Smooth muscle cell (in vitro differentiated cells): ENCODE measurements at regions not wholly inside any gene's neighbourhood (a gene's known extent, or its start where the extent isn't known, plus 50 kb on each side); places are given as distances from the start of the nearest gene placed in this dataset.
A peak's percentile ranks its signal among the peaks of the same experiment; 100 is the strongest.

ENCODE experiments used
- DNase-seq: peaks from one replicate; lab custom pipeline; 2025; ENCODE audit not compliant: unreplicated experiment; lab: John Stamatoyannopoulos, UW
- H2AFZ ChIP-seq: fragments of 200-600 bp; sonication (generic); 2 replicates; pipeline ENCODE4 v1.6.0; 2016; ENCODE audit warnings: antibody characterized with exemption, low read depth, mild to moderate bottlenecking
- H3F3A ChIP-seq: fragments of 200-600 bp; sonication (generic); 2 replicates; pipeline ENCODE4 v1.6.0; 2017; ENCODE audit warnings: antibody characterized with exemption, low read depth
- H3K27ac ChIP-seq: fragments of 200-600 bp; sonication (generic); 2 replicates; pipeline ENCODE4 v1.5.1; 2016; ENCODE audit warnings: low read depth, mild to moderate bottlenecking
- H3K27me3 ChIP-seq: fragments of 200-600 bp; sonication (generic); 2 replicates; pipeline ENCODE4 v1.6.1; 2016; ENCODE audit warnings: low read depth, mild to moderate bottlenecking
- H3K36me3 ChIP-seq: fragments of 200-600 bp; sonication (generic); 2 replicates; pipeline ENCODE4 v1.5.1; 2016; ENCODE audit warnings: low read depth
- H3K4me1 ChIP-seq: fragments of 200-600 bp; sonication (generic); 2 replicates; pipeline ENCODE4 v1.5.1; 2016; ENCODE audit warnings: low read depth
- H3K4me2 ChIP-seq: fragments of 200-600 bp; sonication (generic); 2 replicates; pipeline ENCODE4 v1.6.0; 2016; ENCODE audit warnings: mild to moderate bottlenecking
- H3K4me3 ChIP-seq: fragments of 200-600 bp; sonication (generic); 2 replicates; pipeline ENCODE4 v1.5.1; 2016; ENCODE audit warnings: mild to moderate bottlenecking
- H3K79me2 ChIP-seq: fragments of 200-600 bp; sonication (generic); 2 replicates; pipeline ENCODE4 v1.6.0; 2016; ENCODE audit warnings: low read depth, mild to moderate bottlenecking
- H3K9ac ChIP-seq: fragments of 200-600 bp; sonication (generic); 2 replicates; pipeline ENCODE4 v1.6.0; 2016; ENCODE audit warnings: low read depth
- H3K9me3 ChIP-seq: fragments of 200-600 bp; sonication (generic); replicated peaks from 2 replicates; pipeline ENCODE4 v1.5.1; 2016; ENCODE audit warnings: low read depth
- H4K20me1 ChIP-seq: fragments of 200-600 bp; sonication (generic); 2 replicates; pipeline ENCODE4 v1.6.0; 2016; ENCODE audit warnings: low read depth
- CTCF ChIP-seq: fragments of 200-600 bp; sonication (generic); IDR thresholded peaks from 2 replicates; pipeline ENCODE4 v1.5.1; 2017; ENCODE audit warnings: borderline replicate concordance, mild to moderate bottlenecking, antibody characterized with exemption; ENCODE audit not compliant: insufficient read depth, poor library complexity, severe bottlenecking
- WGBS: methylation state at CpG from one replicate; pipeline ENCODE4 v1.1.7; 2016; ENCODE audit warnings: low lambda C conversion rate; 5-methylcytosine and 5-hydroxymethylcytosine counted together

GRCh38 chr13:86185107-86185506, 385.9 kb upstream of the SLITRK6 start:
- WGBS, result 94% methylated on average over 3 of the region's 3 CpGs
- no peaks in the 10 kb centered on the region for H3K36me3 ChIP-seq
- no peak for DNase-seq

GRCh38 chr13:86174622-86175021, 375.4 kb upstream of the SLITRK6 start:
- Histone ChIP-seq H3K9ac (no peak overlapping the region), H3K27me3 (no peaks in the 10 kb centered on the region), H2AFZ (no peak overlapping the region), H3K4me2 (no peak overlapping the region), H3K36me3 (no peaks in the 10 kb centered on the region), H3K9me3 (no peaks in the 10 kb centered on the region), H3K4me3 (no peak overlapping the region), H3K79me2 (no peaks in the 10 kb centered on the region), H3K27ac (no peak overlapping the region), H3F3A (no peaks in the 10 kb centered on the region), H4K20me1 (no peaks in the 10 kb centered on the region), H3K4me1 (no peaks in the 10 kb centered on the region)
- WGBS, result 68% methylated on average over 2 of the region's 2 CpGs
- no peak for DNase-seq
- TF ChIP-seq CTCF, result peak; percentile 12

More at GRCh38 chr13:86185107-86185506, 385.9 kb upstream of the SLITRK6 start:
- Histone ChIP-seq H3K79me2 (no peaks in the 10 kb centered on the region), H3K9ac (no peak overlapping the region), H3F3A (no peaks in the 10 kb centered on the region), H3K27ac (no peak overlapping the region), H3K4me2 (no peak overlapping the region), H3K4me1 (no peaks in the 10 kb centered on the region), H3K27me3 (no peaks in the 10 kb centered on the region), H2AFZ (no peak overlapping the region), H4K20me1 (no peaks in the 10 kb centered on the region), H3K9me3 (no peaks in the 10 kb centered on the region), H3K4me3 (no peak overlapping the region)
- TF ChIP-seq CTCF, result no peak

- Histone ChIP-seq H3K79me2 (no peaks in the 10 kb centered on the region), H3K4me2 (no peak overlapping the region), H4K20me1 (no peaks in the 10 kb centered on the region), H3K36me3 (no peaks in the 10 kb centered on the region), H2AFZ (no peak overlapping the region), H3K4me1 (no peaks in the 10 kb centered on the region), H3K9ac (no peak overlapping the region), H3K4me3 (no peak overlapping the region), H3K27ac (no peak overlapping the region), H3F3A (no peaks in the 10 kb centered on the region), H3K9me3 (no peaks in the 10 kb centered on the region), H3K27me3 (no peaks in the 10 kb centered on the region)
- WGBS, result 79% methylated on average over 3 of the region's 3 CpGs
- no peak for TF ChIP-seq CTCF
- DNase-seq, result no peak
These were observed 373.7 kb upstream of the SLITRK6 start for GRCh38 chr13:86172961-86173360.

GRCh38 chr13:86161257-86161656, 362.0 kb upstream of the SLITRK6 start:
- WGBS, result 79% methylated on average over 1 of the region's 1 CpG
- H3F3A ChIP-seq, result no peaks in the 10 kb centered on the region
- no peak for DNase-seq
- no peaks in the 10 kb centered on the region for H3K4me1 ChIP-seq
- no peaks in the 10 kb centered on the region for H4K20me1 ChIP-seq
- no peaks in the 10 kb centered on the region for H3K9me3 ChIP-seq
- no peak overlapping the region for H2AFZ ChIP-seq
- no peaks in the 10 kb centered on the region for H3K79me2 ChIP-seq
- H3K9ac ChIP-seq, result no peak overlapping the region
- TF ChIP-seq CTCF, result no peak
- H3K4me3 ChIP-seq, result no peak overlapping the region
- no peak overlapping the region for H3K27ac ChIP-seq
- H3K36me3 ChIP-seq, result no peaks in the 10 kb centered on the region
- no peaks in the 10 kb centered on the region for H3K27me3 ChIP-seq
- H3K4me2 ChIP-seq, result no peak overlapping the region
